Activated T-helper 1 cell treated with anti-CD3 and anti-CD28 coated beads, Interleukin-12 subunit alpha, Interleukin-12 subunit beta, Interleukin-2, Interleukin-4 antibody, amounts not matched to agents 30 ng/mL and 10 ng/mL and 1 ng/mL, durations not matched to agents 14 hours and 24 hours and 36 hours (primary cell): ENCODE measurements at regions not wholly inside any gene's neighbourhood (a gene's known extent, or its start where the extent isn't known, plus 50 kb on each side); places are given as distances from the start of the nearest gene placed in this dataset.
"Not testable (repeated sequence)": the region's sequence is repeated elsewhere in the genome, so short reads cannot be mapped to it uniquely, and the experiment has no call there.

ENCODE experiments used
- DNase-seq: peaks from one replicate; pipeline ENCODE4 v3.0.0; 2021; ENCODE audit warnings: low spot score
- H3K27ac Mint-ChIP-seq: one replicate; pipeline ENCODE4 v1.8.0; 2021; ENCODE audit warnings: mild to moderate bottlenecking, mixed read lengths
- H3K27me3 Mint-ChIP-seq: one replicate; pipeline ENCODE4 v1.8.0; 2022; ENCODE audit warnings: mild to moderate bottlenecking, moderate library complexity, mixed read lengths; ENCODE audit not compliant: insufficient read depth
- H3K36me3 Mint-ChIP-seq: one replicate; pipeline ENCODE4 v1.8.0; 2021; ENCODE audit warnings: low read depth, mixed read lengths
- H3K4me1 Mint-ChIP-seq: one replicate; pipeline ENCODE4 v1.8.0; 2021; ENCODE audit warnings: low read depth, mixed read lengths
- H3K4me3 Mint-ChIP-seq: one replicate; pipeline ENCODE4 v1.8.0; 2021; ENCODE audit warnings: mild to moderate bottlenecking, moderate library complexity, mixed read lengths
- H3K9me3 Mint-ChIP-seq: one replicate; pipeline ENCODE4 v1.8.0; 2021; ENCODE audit warnings: mixed read lengths
- intact Hi-C: fragments of 100-400 bp; cut with micrococcal nuclease; formaldehyde crosslinking; loops from one replicate; pipeline ENCODE4 v1.15.1; 2024

DNA sequence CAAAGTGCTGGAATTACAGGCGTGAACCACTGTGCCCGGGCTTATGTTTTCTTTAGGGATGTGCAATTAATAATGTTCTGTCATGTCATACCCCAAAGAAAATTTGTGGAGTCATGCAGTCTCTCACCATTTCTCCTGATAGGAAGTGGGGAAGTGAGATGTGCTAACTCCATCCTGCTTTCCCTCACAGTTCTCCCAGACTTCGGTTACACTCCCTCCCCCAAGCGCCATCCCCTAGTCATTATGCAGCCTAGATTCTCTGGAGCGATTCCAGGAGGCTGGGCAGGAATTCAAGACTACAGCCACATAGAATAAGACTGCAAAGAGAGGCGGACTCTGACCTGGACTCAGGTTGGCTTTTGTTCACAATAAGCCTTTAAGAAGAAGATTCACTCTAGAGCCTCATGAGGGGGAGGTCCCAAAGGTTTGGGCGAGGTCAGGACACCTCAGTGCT, 271.4 kb downstream of the ALDH8A1 start:
- no peaks in the 10 kb centered on the region for H3K36me3 Mint-ChIP-seq
- DNase-seq = no peak
- intact Hi-C loops = no loop called here
- peaks cover 2% of the 10 kb centered on the region for H3K27me3 Mint-ChIP-seq
- H3K27ac Mint-ChIP-seq = no peak overlapping the region
- no peak overlapping the region for H3K4me3 Mint-ChIP-seq
- no peaks in the 10 kb centered on the region for H3K9me3 Mint-ChIP-seq
- no peaks in the 10 kb centered on the region for H3K4me1 Mint-ChIP-seq

- H3K27ac Mint-ChIP-seq = no peak overlapping the region
- no peaks in the 10 kb centered on the region for H3K27me3 Mint-ChIP-seq
- no peaks in the 10 kb centered on the region for H3K4me1 Mint-ChIP-seq
- H3K4me3 Mint-ChIP-seq = no peak overlapping the region
- H3K36me3 Mint-ChIP-seq = no peaks in the 10 kb centered on the region
- intact Hi-C loops = no loop called here
- H3K9me3 Mint-ChIP-seq = no peaks in the 10 kb centered on the region
- no peak for DNase-seq
Observed at GRCh38 chr6:134676307-134677281, 273.3 kb downstream of the ALDH8A1 start.

- DNase-seq = no peak
- Mint-ChIP-seq H3K27ac (no peak overlapping the region), H3K4me1 (no peaks in the 10 kb centered on the region), H3K9me3 (no peaks in the 10 kb centered on the region), H3K4me3 (no peak overlapping the region), H3K36me3 (no peaks in the 10 kb centered on the region), H3K27me3 (peaks cover 2% of the 10 kb centered on the region)
- intact Hi-C loops = no loop called here
Observed at GRCh38 chr6:134675110-134676054, 274.5 kb downstream of the ALDH8A1 start.

DNA sequence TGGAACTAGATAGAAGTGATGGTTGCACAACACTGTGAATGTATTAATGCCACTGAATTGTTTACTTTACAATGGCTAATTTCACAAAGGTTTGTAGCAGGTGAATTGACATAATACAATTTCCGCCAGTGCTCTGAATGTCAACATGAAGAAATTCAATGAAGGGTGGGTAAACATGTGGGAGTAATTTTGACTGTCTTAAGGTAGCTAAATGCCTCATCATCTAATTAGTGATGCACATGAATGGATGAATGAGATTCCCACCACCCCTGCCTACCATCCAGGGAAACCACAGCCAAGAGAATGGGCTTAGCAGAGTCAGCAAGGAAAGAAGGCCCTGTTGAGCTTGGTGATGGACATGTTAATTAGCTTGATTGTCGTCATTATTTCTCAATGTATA, 275.3 kb downstream of the ALDH8A1 start:
- Mint-ChIP-seq H3K4me1 (no peaks in the 10 kb centered on the region), H3K27me3 (peaks cover 2% of the 10 kb centered on the region), H3K27ac (no peak overlapping the region), H3K36me3 (no peaks in the 10 kb centered on the region), H3K9me3 (no peaks in the 10 kb centered on the region), H3K4me3 (no peak overlapping the region)
- DNase-seq = no peak
- intact Hi-C loops = no loop called here

GRCh38 chr6:134669485-134669884, 280.4 kb downstream of the ALDH8A1 start:
- DNase-seq = no peak
- no peak overlapping the region for H3K4me3 Mint-ChIP-seq
- peaks cover 2% of the 10 kb centered on the region for H3K27me3 Mint-ChIP-seq
- H3K27ac Mint-ChIP-seq = no peak overlapping the region
- no peaks in the 10 kb centered on the region for H3K36me3 Mint-ChIP-seq
- intact Hi-C loops = no loop called here
- no peaks in the 10 kb centered on the region for H3K4me1 Mint-ChIP-seq
- no peaks in the 10 kb centered on the region for H3K9me3 Mint-ChIP-seq

DNA sequence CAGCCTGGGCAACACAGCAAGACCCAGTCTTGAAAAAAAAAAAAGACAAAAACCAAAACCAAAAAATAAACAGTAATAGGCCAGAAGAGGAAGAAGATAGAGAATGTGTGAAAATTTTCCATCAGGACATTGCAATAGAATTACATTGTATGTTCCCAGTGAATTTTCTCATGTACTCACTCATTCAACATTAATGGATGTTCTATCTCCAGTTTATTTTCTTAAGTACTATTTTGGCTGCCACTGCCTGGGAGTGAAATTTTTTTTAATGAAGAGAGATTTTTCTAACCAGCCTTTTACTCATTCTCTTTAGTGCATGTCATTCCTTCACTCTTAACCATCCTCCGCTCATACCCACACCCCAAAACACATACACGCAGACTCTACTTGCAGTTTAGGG, 282.8 kb downstream of the ALDH8A1 start:
- H3K27me3 Mint-ChIP-seq = peaks cover 4% of the 10 kb centered on the region
- no peaks in the 10 kb centered on the region for H3K9me3 Mint-ChIP-seq
- no peaks in the 10 kb centered on the region for H3K4me1 Mint-ChIP-seq
- H3K27ac Mint-ChIP-seq = peak overlapping the region; percentile 26
- no peak for DNase-seq
- no peaks in the 10 kb centered on the region for H3K36me3 Mint-ChIP-seq
- intact Hi-C loops = no loop called here
- no peak overlapping the region for H3K4me3 Mint-ChIP-seq

DNA sequence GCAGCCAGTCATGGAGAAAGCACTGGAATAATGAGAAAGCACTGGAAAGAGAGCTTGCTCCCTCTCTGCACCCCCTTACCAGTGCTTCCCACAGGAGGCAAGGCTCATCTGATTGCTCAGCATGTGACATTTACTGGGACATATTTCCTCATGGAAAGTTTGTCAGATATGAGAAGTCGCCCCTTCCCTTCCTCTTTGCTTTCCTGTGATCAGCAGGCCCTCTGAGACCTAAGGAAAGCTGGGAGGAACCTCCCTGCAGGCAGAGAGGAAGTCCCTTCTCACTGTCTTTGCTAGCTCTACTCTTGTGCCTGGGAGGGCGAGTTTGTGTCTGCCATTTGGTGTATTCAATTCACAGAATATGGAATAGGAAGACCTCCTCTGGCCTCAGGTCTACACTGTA, 283.8 kb downstream of the ALDH8A1 start:
- Mint-ChIP-seq H3K36me3 (no peaks in the 10 kb centered on the region), H3K4me1 (no peaks in the 10 kb centered on the region), H3K4me3 (no peak overlapping the region), H3K9me3 (no peaks in the 10 kb centered on the region), H3K27me3 (peaks cover 3% of the 10 kb centered on the region), H3K27ac (no peak overlapping the region)
- intact Hi-C loops = no loop called here
- DNase-seq = no peak

GRCh38 chr6:134665029-134665723, 284.7 kb downstream of the ALDH8A1 start:
- Mint-ChIP-seq H3K27me3 (peaks cover 4% of the 10 kb centered on the region), H3K9me3 (no peaks in the 10 kb centered on the region), H3K27ac (no peak overlapping the region), H3K4me3 (no peak overlapping the region), H3K36me3 (no peaks in the 10 kb centered on the region), H3K4me1 (no peaks in the 10 kb centered on the region)
- no peak for DNase-seq
- intact Hi-C loops = no loop called here

DNA sequence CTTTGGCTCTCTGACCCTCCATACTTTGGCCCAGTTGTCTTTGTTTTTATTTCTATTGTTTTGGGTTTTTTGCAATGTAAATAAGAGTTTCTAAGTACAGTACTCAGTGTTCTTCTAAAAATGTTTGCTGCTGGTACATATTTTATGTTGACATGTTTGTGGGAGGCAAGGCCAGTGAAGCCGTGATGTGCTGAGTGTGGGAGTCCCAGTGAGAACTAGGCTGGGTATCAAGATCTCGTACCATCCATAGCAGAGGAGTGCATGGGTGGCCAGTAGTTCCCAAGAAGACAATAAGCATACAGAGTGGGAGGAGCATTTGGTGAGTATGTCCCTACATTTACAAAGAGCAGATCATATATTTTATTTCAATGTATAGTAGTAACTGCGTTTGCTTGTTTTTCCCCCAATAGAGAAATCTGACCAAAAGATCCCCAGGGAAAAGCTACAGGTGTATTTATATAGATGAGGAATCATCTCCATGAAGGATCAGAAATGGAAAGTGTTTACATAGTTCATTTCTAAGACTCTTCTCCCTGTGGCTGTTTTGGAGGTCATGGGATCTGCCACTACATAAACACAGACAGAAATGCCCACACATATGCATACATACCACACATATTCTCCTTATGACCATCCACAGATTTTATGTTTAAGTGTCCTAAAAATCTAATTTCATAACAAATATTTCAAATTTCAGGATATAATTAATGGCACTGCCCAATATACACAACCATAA, 285.9 kb downstream of the ALDH8A1 start:
- Mint-ChIP-seq H3K9me3 (no peaks in the 10 kb centered on the region), H3K4me3 (no peak overlapping the region), H3K4me1 (no peaks in the 10 kb centered on the region), H3K27ac (no peak overlapping the region), H3K27me3 (peaks cover 4% of the 10 kb centered on the region), H3K36me3 (no peaks in the 10 kb centered on the region)
- DNase-seq = no peak
- intact Hi-C loops = no loop called here

DNA sequence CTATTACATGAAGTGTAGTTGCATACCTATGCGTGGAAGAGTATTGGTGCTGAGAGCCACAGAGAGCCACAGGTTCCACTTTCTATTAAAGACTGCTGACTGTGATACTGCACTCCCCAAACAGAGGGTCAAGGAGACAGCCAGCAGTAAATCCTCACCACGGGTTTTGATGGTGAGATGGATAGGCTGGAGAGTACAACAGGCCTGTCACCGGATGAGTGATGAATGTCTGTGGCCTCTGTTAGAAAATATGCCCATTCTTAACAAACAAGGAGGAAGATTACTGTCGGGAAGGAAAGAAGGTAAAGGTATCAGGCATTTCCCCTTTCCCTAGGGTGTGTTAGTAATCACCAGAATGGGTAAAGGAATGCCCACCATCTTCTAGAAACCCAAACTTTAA, 286.5 kb downstream of the ALDH8A1 start:
- no peak for DNase-seq
- H3K4me3 Mint-ChIP-seq = no peak overlapping the region
- H3K27ac Mint-ChIP-seq = no peak overlapping the region
- H3K36me3 Mint-ChIP-seq = no peaks in the 10 kb centered on the region
- H3K27me3 Mint-ChIP-seq = peaks cover 4% of the 10 kb centered on the region
- H3K4me1 Mint-ChIP-seq = no peaks in the 10 kb centered on the region
- H3K9me3 Mint-ChIP-seq = no peaks in the 10 kb centered on the region
- intact Hi-C loops = no loop called here

DNA sequence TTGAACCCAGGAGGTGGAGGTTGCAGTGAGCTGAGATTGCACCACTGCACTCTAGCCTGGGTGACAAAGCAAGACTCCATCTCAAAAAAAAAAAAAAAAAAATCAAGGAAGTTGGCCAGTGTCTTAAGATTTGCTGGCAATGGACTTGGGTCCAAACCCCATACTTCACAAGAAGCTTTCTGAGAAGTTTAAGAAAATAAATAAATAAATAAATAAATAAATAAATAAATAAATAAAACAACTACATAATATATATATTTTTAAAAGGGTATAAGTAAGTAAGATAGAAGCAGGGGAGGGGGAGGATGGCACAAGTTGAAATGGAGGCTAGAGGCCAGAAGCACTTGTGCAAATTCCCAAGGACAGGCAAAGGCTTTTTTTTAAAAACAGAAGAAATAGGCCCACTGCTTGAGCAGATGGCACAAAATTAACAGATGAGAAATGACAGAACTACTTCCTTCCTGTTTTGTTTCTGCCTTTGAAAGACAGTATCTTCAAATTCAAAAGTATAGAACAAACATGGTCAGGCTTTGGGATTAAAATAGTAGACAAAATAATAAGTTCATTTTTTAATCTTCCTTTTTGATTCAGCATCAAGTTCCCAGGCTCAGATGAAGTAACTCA, 287.7 kb downstream of the ALDH8A1 start:
- intact Hi-C loops = no loop called here
- Mint-ChIP-seq H3K27me3 (peaks cover 4% of the 10 kb centered on the region), H3K4me3 (no peak overlapping the region), H3K4me1 (no peaks in the 10 kb centered on the region), H3K27ac (no peak overlapping the region), H3K36me3 (no peaks in the 10 kb centered on the region), H3K9me3 (no peaks in the 10 kb centered on the region)
- DNase-seq = no peak

- H3K27me3 Mint-ChIP-seq, H3K27ac Mint-ChIP-seq, H3K9me3 Mint-ChIP-seq, H3K36me3 Mint-ChIP-seq, H3K4me1 Mint-ChIP-seq, DNase-seq, intact Hi-C loops, H3K4me3 Mint-ChIP-seq: not testable (repeated sequence)
Observed at GRCh38 chr6:134659885-134660284, 290.0 kb downstream of the ALDH8A1 start.
